Smooth muscle cell (in vitro differentiated cells): ENCODE measurements at regions not wholly inside any gene's neighbourhood (a gene's known extent, or its start where the extent isn't known, plus 50 kb on each side); places are given as distances from the start of the nearest gene placed in this dataset.

Experiments
- DNase-seq: peaks from one replicate; lab custom pipeline; 2025; ENCODE audit not compliant: unreplicated experiment; lab: John Stamatoyannopoulos, UW
- H2AFZ ChIP-seq: fragments of 200-600 bp; sonication (generic); 2 replicates; pipeline ENCODE4 v1.6.0; 2016; ENCODE audit warnings: antibody characterized with exemption, low read depth, mild to moderate bottlenecking
- H3F3A ChIP-seq: fragments of 200-600 bp; sonication (generic); 2 replicates; pipeline ENCODE4 v1.6.0; 2017; ENCODE audit warnings: antibody characterized with exemption, low read depth
- H3K27ac ChIP-seq: fragments of 200-600 bp; sonication (generic); 2 replicates; pipeline ENCODE4 v1.5.1; 2016; ENCODE audit warnings: low read depth, mild to moderate bottlenecking
- H3K27me3 ChIP-seq: fragments of 200-600 bp; sonication (generic); 2 replicates; pipeline ENCODE4 v1.6.1; 2016; ENCODE audit warnings: low read depth, mild to moderate bottlenecking
- H3K36me3 ChIP-seq: fragments of 200-600 bp; sonication (generic); 2 replicates; pipeline ENCODE4 v1.5.1; 2016; ENCODE audit warnings: low read depth
- H3K4me1 ChIP-seq: fragments of 200-600 bp; sonication (generic); 2 replicates; pipeline ENCODE4 v1.5.1; 2016; ENCODE audit warnings: low read depth
- H3K4me2 ChIP-seq: fragments of 200-600 bp; sonication (generic); 2 replicates; pipeline ENCODE4 v1.6.0; 2016; ENCODE audit warnings: mild to moderate bottlenecking
- H3K4me3 ChIP-seq: fragments of 200-600 bp; sonication (generic); 2 replicates; pipeline ENCODE4 v1.5.1; 2016; ENCODE audit warnings: mild to moderate bottlenecking
- H3K79me2 ChIP-seq: fragments of 200-600 bp; sonication (generic); 2 replicates; pipeline ENCODE4 v1.6.0; 2016; ENCODE audit warnings: low read depth, mild to moderate bottlenecking
- H3K9ac ChIP-seq: fragments of 200-600 bp; sonication (generic); 2 replicates; pipeline ENCODE4 v1.6.0; 2016; ENCODE audit warnings: low read depth
- H3K9me3 ChIP-seq: fragments of 200-600 bp; sonication (generic); replicated peaks from 2 replicates; pipeline ENCODE4 v1.5.1; 2016; ENCODE audit warnings: low read depth
- H4K20me1 ChIP-seq: fragments of 200-600 bp; sonication (generic); 2 replicates; pipeline ENCODE4 v1.6.0; 2016; ENCODE audit warnings: low read depth
- CTCF ChIP-seq: fragments of 200-600 bp; sonication (generic); IDR thresholded peaks from 2 replicates; pipeline ENCODE4 v1.5.1; 2017; ENCODE audit warnings: borderline replicate concordance, mild to moderate bottlenecking, antibody characterized with exemption; ENCODE audit not compliant: insufficient read depth, poor library complexity, severe bottlenecking
- WGBS: methylation state at CpG from one replicate; pipeline ENCODE4 v1.1.7; 2016; ENCODE audit warnings: low lambda C conversion rate; 5-methylcytosine and 5-hydroxymethylcytosine counted together

- H2AFZ ChIP-seq = peak overlapping the region; percentile 18
Measured at GRCh38 chr1:203401199-203401877, 50.4 kb upstream of the FMOD start.

GRCh38 chr1:203402152-203402551, 51.2 kb upstream of the FMOD start:
- no peak for TF ChIP-seq CTCF

More at GRCh38 chr1:203401199-203401877, 50.4 kb upstream of the FMOD start:
- peaks cover 3% of the 10 kb centered on the region for H3F3A ChIP-seq
- no peak overlapping the region for H3K4me2 ChIP-seq
- WGBS = 92% methylated on average over 10 of the region's 10 CpGs
- no peak overlapping the region for H3K9ac ChIP-seq
- no peaks in the 10 kb centered on the region for H3K79me2 ChIP-seq
- DNase-seq = no peak
- H3K27ac ChIP-seq = peak overlapping the region; percentile 91
- no peak overlapping the region for H3K4me3 ChIP-seq
- H3K9me3 ChIP-seq = no peaks in the 10 kb centered on the region
- H3K36me3 ChIP-seq = no peaks in the 10 kb centered on the region
- no peaks in the 10 kb centered on the region for H4K20me1 ChIP-seq
- H3K27me3 ChIP-seq = no peaks in the 10 kb centered on the region
- no peaks in the 10 kb centered on the region for H3K4me1 ChIP-seq
- no peak for TF ChIP-seq CTCF

GRCh38 chr1:203402629-203403337, 51.9 kb upstream of the FMOD start:
- peak overlapping the region; percentile 91 for H3K27ac ChIP-seq
- no peaks in the 10 kb centered on the region for H3K36me3 ChIP-seq
- H3F3A ChIP-seq = peaks cover 3% of the 10 kb centered on the region
- H3K4me3 ChIP-seq = no peak overlapping the region
- H3K9ac ChIP-seq = peak overlapping the region; percentile 59
- no peaks in the 10 kb centered on the region for H3K27me3 ChIP-seq
- WGBS = 28% methylated on average over 6 of the region's 6 CpGs
- H3K4me1 ChIP-seq = no peaks in the 10 kb centered on the region
- H3K79me2 ChIP-seq = no peaks in the 10 kb centered on the region
- peak overlapping the region; percentile 24 for H3K4me2 ChIP-seq
- no peak for DNase-seq
- TF ChIP-seq CTCF = no peak
- H3K9me3 ChIP-seq = no peaks in the 10 kb centered on the region
- H2AFZ ChIP-seq = peak overlapping the region; percentile 8
- H4K20me1 ChIP-seq = no peaks in the 10 kb centered on the region

More at GRCh38 chr1:203402152-203402551, 51.2 kb upstream of the FMOD start:
- H2AFZ ChIP-seq = peak overlapping the region; percentile 3
- no peaks in the 10 kb centered on the region for H4K20me1 ChIP-seq
- H3K4me3 ChIP-seq = no peak overlapping the region
- peak overlapping the region; percentile 45 for H3K9ac ChIP-seq
- peak overlapping the region; percentile 24 for H3K4me2 ChIP-seq
- no peak for DNase-seq
- H3K36me3 ChIP-seq = no peaks in the 10 kb centered on the region
- H3K9me3 ChIP-seq = no peaks in the 10 kb centered on the region
- WGBS = 57% methylated on average over 3 of the region's 3 CpGs
- no peaks in the 10 kb centered on the region for H3K79me2 ChIP-seq
- no peaks in the 10 kb centered on the region for H3K27me3 ChIP-seq
- peaks cover 3% of the 10 kb centered on the region for H3F3A ChIP-seq
- H3K27ac ChIP-seq = peak overlapping the region; percentile 91
- no peaks in the 10 kb centered on the region for H3K4me1 ChIP-seq
